Transverse colon (tissue), 4 donors: ENCODE measurements at regions not wholly inside any gene's neighbourhood (a gene's known extent, or its start where the extent isn't known, plus 50 kb on each side); places are given as distances from the start of the nearest gene placed in this dataset.

Experiments
- DNase-seq: peaks from one replicate; pipeline ENCODE4 v3.0.0-alpha.2; 2019
- H3K27ac ChIP-seq, 4 donors: fragments of 200-600 bp; sonication (generic); 2 replicates each; pipeline ENCODE4 v1.5.1; 2016 to 2018; ENCODE audit warnings: inconsistent platforms in 4 of 4
- H3K27me3 ChIP-seq: fragments of 200-600 bp; sonication (generic); 2 replicates; pipeline ENCODE4 v1.5.1; 2017; ENCODE audit warnings: inconsistent platforms
- H3K36me3 ChIP-seq, 4 donors: fragments of 200-600 bp; sonication (generic); 2 replicates each; pipeline ENCODE4 v1.5.1; 2017 to 2019; ENCODE audit warnings: inconsistent platforms in 4 of 4
- H3K4me1 ChIP-seq, 4 donors: fragments of 200-600 bp; sonication (generic); 2 replicates each; pipeline ENCODE4 v1.5.1; 2017 to 2020; ENCODE audit warnings: inconsistent platforms in 4 of 4
- H3K4me3 ChIP-seq, 4 donors: fragments of 200-600 bp; sonication (generic); 1 replicate in 1 of 4; 2 replicates in 3 of 4; pipeline versions ENCODE4 v1.5.1 to v1.6.1; 2017 to 2019; ENCODE audit warnings: inconsistent platforms in 4 of 4
- H3K9me3 ChIP-seq, 2 donors: fragments of 200-600 bp; sonication (generic); 2 replicates each; pipeline ENCODE4 v1.5.1; 2017 to 2019; ENCODE audit warnings: inconsistent platforms in 2 of 2
- EP300 ChIP-seq: sonication (generic); formaldehyde crosslinking; IDR thresholded peaks from one replicate; pipeline ENCODE4 v1.6.1; 2017; ENCODE audit warnings: antibody characterized with exemption, low read depth
- POLR2A ChIP-seq: fragments of 450-650 bp; IDR thresholded peaks from one replicate; pipeline ENCODE4 v1.6.1; 2016; ENCODE audit warnings: antibody characterized with exemption, mild to moderate bottlenecking, moderate library complexity
- POLR2AphosphoS5 ChIP-seq, 3 donors: sonication (generic); formaldehyde crosslinking; IDR thresholded peaks; one replicate each; pipeline ENCODE4 v1.6.1; 2016; ENCODE audit warnings: antibody characterized with exemption in 3 of 3
- WGBS, 2 donors: methylation state at CpG; one replicate each; pipeline ENCODE4 v1.1.5; 2018; ENCODE audit warnings: low coverage in 1 of 2; 5-methylcytosine and 5-hydroxymethylcytosine counted together
- in situ Hi-C, 4 donors: fragments of 200-750 bp; cut with MboI; loops; one replicate each; pipeline versions ENCODE4 v1.15.0 to v1.15.1; 2017; ENCODE audit warnings: low sequenced_read_pairs in 3 of 4, low pct_ligation_motif_present in 1 of 4, low pct_unique_long_range_greater_than_20kb in 1 of 4
- intact Hi-C: fragments of 100-400 bp; cut with DNase I; formaldehyde crosslinking; loops from one replicate; pipeline ENCODE4 v1.15.1; 2023; ENCODE audit warnings: low total_unique reads
- TF ChIP-seq, protein P1 (sequence below), 5 experiments: fragments of 200-600 bp in 3 of 5; fragments of 450-650 bp in 2 of 5; sonication (generic) in 3 of 5; IDR thresholded peaks; 1 replicate in 2 of 5; 2 replicates in 3 of 5; pipeline ENCODE4 v1.5.1; 2016 to 2017; ENCODE audit warnings: antibody characterized with exemption in 5 of 5, inconsistent platforms in 3 of 5, mild to moderate bottlenecking in 2 of 5, moderate library complexity in 1 of 5

DNA sequence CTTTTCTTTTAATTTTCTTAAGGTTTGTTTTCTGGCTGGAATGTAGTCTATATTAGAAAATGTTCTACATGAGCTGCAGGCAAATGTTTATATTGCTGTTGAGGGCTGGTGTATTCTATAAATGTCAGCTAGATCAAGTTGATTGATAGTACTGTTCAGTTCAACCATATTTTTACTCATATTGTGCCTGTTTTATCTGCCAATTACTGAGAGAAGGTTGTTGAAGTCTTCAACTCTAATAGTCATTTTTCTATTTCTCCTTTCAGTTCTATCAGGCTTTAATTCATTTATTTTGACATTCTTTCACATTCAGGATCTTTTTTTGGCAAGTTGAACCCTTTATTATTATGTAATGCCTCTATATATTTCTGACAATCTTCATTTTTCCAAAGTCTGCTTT, 93.2 kb upstream of the HS3ST3A1 start:
- no peak for TF ChIP-seq POLR2AphosphoS5 (IDR thresholded peaks at IDR 0.05)
- no peak for TF ChIP-seq EP300
- TF ChIP-seq POLR2A = no peak
- TF ChIP-seq, protein P1, sequence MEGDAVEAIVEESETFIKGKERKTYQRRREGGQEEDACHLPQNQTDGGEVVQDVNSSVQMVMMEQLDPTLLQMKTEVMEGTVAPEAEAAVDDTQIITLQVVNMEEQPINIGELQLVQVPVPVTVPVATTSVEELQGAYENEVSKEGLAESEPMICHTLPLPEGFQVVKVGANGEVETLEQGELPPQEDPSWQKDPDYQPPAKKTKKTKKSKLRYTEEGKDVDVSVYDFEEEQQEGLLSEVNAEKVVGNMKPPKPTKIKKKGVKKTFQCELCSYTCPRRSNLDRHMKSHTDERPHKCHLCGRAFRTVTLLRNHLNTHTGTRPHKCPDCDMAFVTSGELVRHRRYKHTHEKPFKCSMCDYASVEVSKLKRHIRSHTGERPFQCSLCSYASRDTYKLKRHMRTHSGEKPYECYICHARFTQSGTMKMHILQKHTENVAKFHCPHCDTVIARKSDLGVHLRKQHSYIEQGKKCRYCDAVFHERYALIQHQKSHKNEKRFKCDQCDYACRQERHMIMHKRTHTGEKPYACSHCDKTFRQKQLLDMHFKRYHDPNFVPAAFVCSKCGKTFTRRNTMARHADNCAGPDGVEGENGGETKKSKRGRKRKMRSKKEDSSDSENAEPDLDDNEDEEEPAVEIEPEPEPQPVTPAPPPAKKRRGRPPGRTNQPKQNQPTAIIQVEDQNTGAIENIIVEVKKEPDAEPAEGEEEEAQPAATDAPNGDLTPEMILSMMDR (IDR thresholded peaks at IDR 0.05) = no peak
- Histone ChIP-seq H3K9me3 (no peaks in the 10 kb centered on the region), H3K4me1 (no peaks in the 10 kb centered on the region), H3K27ac (no peak overlapping the region), H3K27me3 (no peaks in the 10 kb centered on the region), H3K4me3 (no peak overlapping the region), H3K36me3 (no peaks in the 10 kb centered on the region)
- in situ Hi-C loops = no loop called here
- no peak for DNase-seq
- intact Hi-C loops = no loop called here

DNA sequence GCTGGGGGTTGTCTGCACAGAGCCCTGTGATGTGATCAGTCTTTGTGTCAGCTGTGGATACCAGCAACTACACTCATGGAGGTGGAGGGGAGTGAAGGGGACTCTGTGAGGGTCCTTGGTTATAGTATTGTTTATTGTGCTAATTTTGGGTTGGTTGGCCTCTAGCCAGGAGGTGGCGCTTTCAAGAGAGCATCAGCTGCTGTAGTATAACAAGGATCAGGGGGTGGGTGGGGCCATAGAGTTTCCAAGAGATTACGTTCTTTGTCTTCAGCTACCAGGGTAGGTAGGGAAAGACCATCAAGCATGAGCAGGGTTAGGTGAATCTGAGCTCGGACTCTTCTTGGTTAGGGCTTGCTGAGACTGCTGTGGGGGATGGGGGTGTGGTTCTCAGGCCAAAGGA, 97.1 kb upstream of the HS3ST3A1 start:
- H3K36me3 ChIP-seq = no peaks in the 10 kb centered on the region
- no peak for DNase-seq
- intact Hi-C loops = no loop called here
- WGBS, 2 donors = 80 to 89% methylated on average over 1 to 3 of the region's 3 CpGs
- no peak overlapping the region for H3K27ac ChIP-seq
- H3K9me3 ChIP-seq = no peaks in the 10 kb centered on the region
- no peaks in the 10 kb centered on the region for H3K27me3 ChIP-seq
- no peaks in the 10 kb centered on the region for H3K4me1 ChIP-seq
- no peak for TF ChIP-seq POLR2AphosphoS5 (IDR thresholded peaks at IDR 0.05)
- no peak for TF ChIP-seq EP300
- TF ChIP-seq, protein P1 (IDR thresholded peaks at IDR 0.05) = no peak
- no peak for TF ChIP-seq POLR2A
- H3K4me3 ChIP-seq = no peak overlapping the region
- in situ Hi-C loops = no loop called here

DNA sequence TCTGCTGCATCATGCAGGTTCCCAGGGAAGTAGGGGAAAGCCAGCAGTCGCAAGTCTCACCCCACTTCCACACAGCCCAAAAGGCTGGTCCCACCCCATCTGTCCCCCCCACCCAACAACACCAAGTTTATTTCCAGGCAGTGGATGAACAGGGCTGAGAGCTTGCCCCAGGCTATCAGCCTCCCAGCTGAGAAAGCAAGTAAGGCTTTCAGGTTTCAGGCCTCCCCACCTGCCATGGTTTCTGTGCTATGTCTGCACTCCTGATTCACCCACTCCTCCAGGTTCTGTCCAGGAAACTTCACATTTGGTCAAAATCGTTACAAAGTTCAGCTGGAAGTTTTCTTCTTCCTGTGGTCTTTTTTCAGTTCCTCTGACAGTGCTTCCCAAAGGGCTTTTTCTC, 97.5 kb upstream of the HS3ST3A1 start:
- H3K27me3 ChIP-seq = no peaks in the 10 kb centered on the region
- no peaks in the 10 kb centered on the region for H3K9me3 ChIP-seq
- H3K36me3 ChIP-seq = no peaks in the 10 kb centered on the region
- WGBS, 2 donors = 68 to 80% methylated on average over 1 to 2 of the region's 2 CpGs
- no peak overlapping the region for H3K4me3 ChIP-seq
- H3K4me1 ChIP-seq = no peaks in the 10 kb centered on the region
- in situ Hi-C loops = no loop called here
- no peak for DNase-seq
- H3K27ac ChIP-seq = no peak overlapping the region
- intact Hi-C loops = no loop called here
- no peak for TF ChIP-seq EP300
- TF ChIP-seq POLR2A = no peak
- TF ChIP-seq, protein P1 (IDR thresholded peaks at IDR 0.05) = no peak

DNA sequence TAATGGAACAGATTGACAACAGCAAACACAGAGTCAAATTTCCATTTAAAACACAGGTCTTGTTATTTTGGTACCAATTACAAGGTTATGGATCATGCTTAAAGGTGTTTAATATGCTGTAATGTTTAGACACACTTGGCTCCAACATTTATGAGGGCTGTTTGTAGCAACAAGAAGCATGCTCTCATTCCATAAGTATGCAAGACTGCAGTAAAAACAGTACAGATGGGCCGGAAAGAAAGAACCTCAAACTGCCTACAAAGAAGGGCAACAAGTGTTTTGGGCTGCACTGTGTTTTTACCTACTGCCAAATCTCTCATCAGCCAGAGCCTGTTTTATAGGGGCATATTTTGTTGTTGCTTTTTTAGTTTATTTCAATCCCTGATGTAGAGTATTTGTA, 100.5 kb upstream of the HS3ST3A1 start:
- H3K9me3 ChIP-seq = no peaks in the 10 kb centered on the region
- no peaks in the 10 kb centered on the region for H3K4me1 ChIP-seq
- no peak overlapping the region for H3K4me3 ChIP-seq
- intact Hi-C loops (no loop called here), in situ Hi-C loops (no loop called here)
- H3K36me3 ChIP-seq = no peaks in the 10 kb centered on the region
- H3K27ac ChIP-seq = no peak overlapping the region
- no peaks in the 10 kb centered on the region for H3K27me3 ChIP-seq
- WGBS, 2 donors = 43 to 60% methylated on average over 1 of the region's 1 CpG
- no peak for TF ChIP-seq POLR2A
- TF ChIP-seq POLR2AphosphoS5 (IDR thresholded peaks at IDR 0.05) = no peak
- TF ChIP-seq, protein P1 (IDR thresholded peaks at IDR 0.05) = no peak
- no peak for TF ChIP-seq EP300
- no peak for DNase-seq
